Aorta (tissue), 5 donors: ENCODE measurements at regions not wholly inside any gene's neighbourhood (a gene's known extent, or its start where the extent isn't known, plus 50 kb on each side); places are given as distances from the start of the nearest gene placed in this dataset.

Source experiments
- ATAC-seq: fragments of 200-7000 bp; cut with Tn5 transposase; one replicate; pipeline ENCODE4 v1.9.1; 2022; ENCODE audit warnings: moderate library complexity; ENCODE audit not compliant: low FRiP score
- DNase-seq, 2 donors: peaks; one replicate each; pipeline ENCODE4 v3.0.0-alpha.2; 2020
- H3K27ac ChIP-seq, 2 donors: one replicate each; pipeline ENCODE4 v1.5.1; 2013; ENCODE audit warnings: low read length in 2 of 2, mild to moderate bottlenecking in 2 of 2, moderate library complexity in 2 of 2, control low read depth in 1 of 2, inconsistent platforms in 1 of 2, low read depth in 1 of 2
- H3K27me3 ChIP-seq, 2 donors: one replicate each; pipeline ENCODE4 v1.6.1; 2013; ENCODE audit warnings: control low read depth in 1 of 2, low read length in 1 of 2, mild to moderate bottlenecking in 1 of 2, moderate library complexity in 1 of 2; ENCODE audit not compliant: insufficient read depth in 2 of 2, control insufficient read depth in 1 of 2
- H3K36me3 ChIP-seq, 2 donors: one replicate each; pipeline ENCODE4 v1.6.1; 2013; ENCODE audit warnings: control low read depth in 1 of 2, low read length in 1 of 2, mild to moderate bottlenecking in 1 of 2; ENCODE audit not compliant: insufficient read depth in 2 of 2, control insufficient read depth in 1 of 2
- H3K4me1 ChIP-seq, 2 donors: one replicate each; pipeline ENCODE4 v1.6.1; 2013; ENCODE audit warnings: low read length in 2 of 2, control low read depth in 1 of 2, mild to moderate bottlenecking in 1 of 2, moderate library complexity in 1 of 2; ENCODE audit not compliant: insufficient read depth in 2 of 2, control insufficient read depth in 1 of 2
- H3K4me3 ChIP-seq, 2 donors: one replicate each; pipeline ENCODE4 v1.5.1; 2013; ENCODE audit warnings: low read length in 2 of 2, control low read depth in 1 of 2, mild to moderate bottlenecking in 1 of 2
- H3K9me3 ChIP-seq: one replicate; pipeline ENCODE4 v1.6.1; 2013; ENCODE audit warnings: mild to moderate bottlenecking, low read length; ENCODE audit not compliant: control insufficient read depth
- WGBS, 2 donors: extraction: QIAGEN DNeasy Blood & Tissue Kit; methylation state at CpG; one replicate each; pipeline ENCODE4 v1.1.7; 2013; 5-methylcytosine and 5-hydroxymethylcytosine counted together
- intact Hi-C, 2 donors: fragments of 100-400 bp; cut with DNase I; formaldehyde crosslinking; loops; one replicate each; pipeline versions ENCODE4 v1.14.2 to v1.15.0; 2022
- donor health status: healthy with polysubstance abuse.
- donor health status: Bipolar disorder and iron deficiency.
- donor health status: DM: no; HTN: no; CAD: no.
- donor health status: DM: no; HTN: no; CAD: no.
- donor health status: DM: yes; HTN: yes; CAD: no.

DNA sequence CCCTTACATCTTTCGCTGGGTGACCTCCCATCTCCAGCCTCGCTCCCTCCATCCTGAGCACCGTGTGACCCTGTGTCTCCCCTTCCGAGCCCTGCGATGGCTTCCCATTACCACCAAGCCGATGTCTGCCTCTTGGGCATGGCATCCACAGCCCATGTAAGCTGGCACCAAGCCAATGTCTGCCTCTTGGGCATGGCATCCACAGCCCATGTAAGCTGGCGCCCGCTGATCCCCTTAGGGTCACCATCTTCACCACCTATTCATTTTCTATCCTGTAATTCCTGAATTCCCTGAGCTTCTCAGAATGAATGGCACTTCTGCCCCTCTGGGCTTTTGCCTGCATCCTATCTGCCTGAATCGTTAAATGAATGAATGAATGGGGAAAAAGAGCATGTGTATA is 478.2 kb upstream of the CCL2 start:
- Histone ChIP-seq H3K27me3 (no peaks in the 10 kb centered on the region), H3K4me3 (no peak overlapping the region), H3K27ac (no peak overlapping the region), H3K4me1 (no peaks in the 10 kb centered on the region), H3K9me3 (peaks cover 2% of the 10 kb centered on the region), H3K36me3 (no peaks in the 10 kb centered on the region)
- ATAC-seq: no peak
- intact Hi-C loops: no loop called here
- DNase-seq: no peak
- 90 to 91% methylated on average over 9 of the region's 9 CpGs for WGBS, 2 donors

DNA sequence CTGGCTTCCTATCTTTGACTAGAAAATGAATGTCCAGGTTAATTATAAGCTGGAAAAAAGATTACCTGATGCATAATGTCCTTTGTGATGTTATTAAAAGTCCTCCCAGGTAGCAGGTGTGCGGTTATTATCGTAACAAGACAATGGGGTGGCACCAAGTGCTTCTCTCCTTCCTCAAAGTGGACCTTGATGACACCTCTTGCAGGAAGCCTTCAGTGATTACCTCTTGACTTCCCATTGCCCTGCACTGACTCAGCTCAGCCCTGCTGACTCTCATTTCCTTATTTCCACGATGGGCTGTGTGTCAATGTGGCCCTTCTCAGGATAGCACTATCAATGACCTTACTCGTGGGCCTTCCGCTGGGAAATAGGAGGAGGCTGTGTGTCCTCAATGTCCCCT is 477.4 kb upstream of the CCL2 start:
- Histone ChIP-seq H3K36me3 (no peaks in the 10 kb centered on the region), H3K27ac (no peak overlapping the region), H3K4me3 (no peak overlapping the region), H3K4me1 (no peaks in the 10 kb centered on the region), H3K27me3 (no peaks in the 10 kb centered on the region), H3K9me3 (peaks cover 2% of the 10 kb centered on the region)
- DNase-seq (no peak), ATAC-seq (no peak)
- intact Hi-C loops: no loop called here
- 83% methylated on average over 5 of the region's 5 CpGs for WGBS, 2 donors

- Histone ChIP-seq H3K4me1 (no peaks in the 10 kb centered on the region), H3K27me3 (no peaks in the 10 kb centered on the region), H3K9me3 (peaks cover 2% of the 10 kb centered on the region), H3K4me3 (no peak overlapping the region), H3K27ac (no peak overlapping the region), H3K36me3 (no peaks in the 10 kb centered on the region)
- DNase-seq: no peak
- intact Hi-C loops: no loop called here
- no peak for ATAC-seq
- WGBS, 2 donors: 70 to 71% methylated on average over 7 of the region's 7 CpGs
Measured at GRCh38 chr17:33778505-33779233, 476.4 kb upstream of the CCL2 start.

GRCh38 chr17:33779234-33779591 is 475.9 kb upstream of the CCL2 start:
- intact Hi-C loops: no loop called here
- ATAC-seq: peak; percentile 75

GRCh38 chr17:33785281-33785680 is 469.8 kb upstream of the CCL2 start:
- intact Hi-C loops: no loop called here
- no peaks in the 10 kb centered on the region for H3K9me3 ChIP-seq

More at GRCh38 chr17:33779234-33779591, 475.9 kb upstream of the CCL2 start:
- Histone ChIP-seq H3K27ac (no peak overlapping the region), H3K36me3 (no peaks in the 10 kb centered on the region), H3K4me3 (no peak overlapping the region), H3K4me1 (no peaks in the 10 kb centered on the region), H3K27me3 (no peaks in the 10 kb centered on the region), H3K9me3 (peaks cover 2% of the 10 kb centered on the region)
- DNase-seq: peak in 1 of 2 donors; percentile 50
- WGBS, 2 donors: 1% methylated on average over 5 of the region's 5 CpGs

GRCh38 chr17:33786478-33786877 is 468.6 kb upstream of the CCL2 start:
- Histone ChIP-seq H3K4me3 (no peak overlapping the region), H3K4me1 (no peaks in the 10 kb centered on the region), H3K27ac (no peak overlapping the region), H3K27me3 (no peaks in the 10 kb centered on the region), H3K9me3 (no peaks in the 10 kb centered on the region), H3K36me3 (no peaks in the 10 kb centered on the region)
- DNase-seq: peak in 1 of 2 donors; percentile 63
- 43 to 53% methylated on average over 1 of the region's 1 CpG for WGBS, 2 donors
- ATAC-seq: no peak
- intact Hi-C loops: no loop called here

More at GRCh38 chr17:33785281-33785680, 469.8 kb upstream of the CCL2 start:
- H3K27ac ChIP-seq: no peak overlapping the region
- H3K4me3 ChIP-seq: no peak overlapping the region
- H3K36me3 ChIP-seq: no peaks in the 10 kb centered on the region
- DNase-seq (no peak), ATAC-seq (no peak)
- H3K27me3 ChIP-seq: no peaks in the 10 kb centered on the region
- H3K4me1 ChIP-seq: no peaks in the 10 kb centered on the region

DNA sequence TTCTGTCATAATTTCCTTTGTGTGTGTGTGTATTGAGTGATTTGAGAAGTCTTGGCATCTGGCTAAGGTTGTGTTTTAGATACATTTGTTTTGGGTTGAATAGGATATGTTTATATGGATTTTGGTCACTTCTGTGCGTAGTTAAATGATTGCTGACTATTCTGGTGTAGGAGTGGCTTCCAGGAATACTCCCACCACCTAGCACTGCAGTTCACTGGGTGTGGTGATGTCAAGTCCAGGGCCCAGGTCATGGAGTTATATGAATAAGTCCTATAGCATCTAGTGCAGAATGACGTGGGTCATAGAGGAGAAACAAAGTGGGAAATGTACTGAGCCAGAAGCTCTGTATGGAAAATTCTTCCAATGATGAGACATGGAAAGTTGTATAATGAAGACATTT is 465.4 kb upstream of the CCL2 start:
- no peaks in the 10 kb centered on the region for H3K9me3 ChIP-seq
- H3K4me1 ChIP-seq: no peaks in the 10 kb centered on the region
- H3K27ac ChIP-seq: no peak overlapping the region
- no peaks in the 10 kb centered on the region for H3K27me3 ChIP-seq
- no peak for DNase-seq
- H3K4me3 ChIP-seq: no peak overlapping the region
- ATAC-seq: no peak
- H3K36me3 ChIP-seq: no peaks in the 10 kb centered on the region
- 59 to 67% methylated on average over 2 of the region's 2 CpGs for WGBS, 2 donors
- intact Hi-C loops: no loop called here

DNA sequence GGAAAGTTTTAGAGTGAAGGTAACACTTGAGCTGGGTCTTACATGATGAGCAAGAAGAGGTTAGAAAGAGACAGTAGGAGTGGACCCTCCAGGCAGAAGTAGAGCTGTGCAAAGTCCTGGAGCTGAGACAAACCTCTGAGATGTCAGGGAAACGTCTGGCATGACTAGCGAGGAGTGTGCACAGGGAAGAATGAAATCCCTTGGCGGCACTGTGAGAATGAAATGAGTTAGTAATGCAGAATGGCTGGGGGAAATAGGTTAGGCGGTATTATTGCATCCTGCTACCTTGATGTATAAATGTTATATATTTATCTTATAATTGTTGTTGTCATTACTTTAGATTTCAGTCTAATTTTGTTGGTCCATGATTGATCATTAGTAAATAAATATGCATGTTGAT is 457.9 kb upstream of the CCL2 start:
- WGBS, 2 donors: 60 to 74% methylated on average over 4 of the region's 4 CpGs
- ATAC-seq (no peak), DNase-seq (no peak)
- intact Hi-C loops: no loop called here
- Histone ChIP-seq H3K9me3 (no peaks in the 10 kb centered on the region), H3K27ac (no peak overlapping the region), H3K36me3 (no peaks in the 10 kb centered on the region), H3K4me1 (no peaks in the 10 kb centered on the region), H3K4me3 (no peak overlapping the region), H3K27me3 (peaks cover 0 to 3% of the 10 kb centered on the region in 2 donors)

DNA sequence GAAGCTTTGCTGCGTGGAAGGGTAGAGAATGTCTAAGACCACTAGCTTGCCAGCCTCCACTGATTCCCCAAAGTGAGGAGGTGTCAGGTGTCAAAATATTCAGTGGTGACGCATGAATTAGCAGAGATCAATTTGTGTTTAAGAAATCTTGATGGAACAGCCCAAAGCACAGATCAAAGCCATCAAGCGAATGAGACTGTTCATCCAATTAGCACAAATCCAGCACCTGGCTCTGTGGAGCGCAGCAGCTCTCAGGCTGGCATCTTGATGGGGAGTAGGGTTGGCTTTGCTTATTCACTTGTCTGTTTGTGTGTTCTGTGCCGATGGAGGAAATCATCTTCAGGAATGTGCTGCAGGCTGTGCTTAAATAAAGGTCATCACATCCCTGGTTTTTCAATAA is 456.8 kb upstream of the CCL2 start:
- Histone ChIP-seq H3K9me3 (no peaks in the 10 kb centered on the region), H3K27me3 (peaks cover 0 to 3% of the 10 kb centered on the region in 2 donors), H3K27ac (no peak overlapping the region), H3K4me1 (no peaks in the 10 kb centered on the region), H3K36me3 (no peaks in the 10 kb centered on the region), H3K4me3 (no peak overlapping the region)
- intact Hi-C loops: no loop called here
- ATAC-seq (no peak), DNase-seq (no peak)
- 72 to 79% methylated on average over 5 of the region's 5 CpGs for WGBS, 2 donors
